ENCODE measurements at regions not wholly inside any gene's neighbourhood (a gene's known extent, or its start where the extent isn't known, plus 50 kb on each side); places are given as distances from the start of the nearest gene placed in this dataset.
A peak's percentile ranks its signal among the peaks of the same experiment; 100 is the strongest.
"Not testable (repeated sequence)": the region's sequence is repeated elsewhere in the genome, so short reads cannot be mapped to it uniquely, and the experiment has no call there.

GRCh38 chr13:70613295-70613694 lies 505.0 kb upstream of the KLHL1 start:
- no peak for DNase-seq

DNA sequence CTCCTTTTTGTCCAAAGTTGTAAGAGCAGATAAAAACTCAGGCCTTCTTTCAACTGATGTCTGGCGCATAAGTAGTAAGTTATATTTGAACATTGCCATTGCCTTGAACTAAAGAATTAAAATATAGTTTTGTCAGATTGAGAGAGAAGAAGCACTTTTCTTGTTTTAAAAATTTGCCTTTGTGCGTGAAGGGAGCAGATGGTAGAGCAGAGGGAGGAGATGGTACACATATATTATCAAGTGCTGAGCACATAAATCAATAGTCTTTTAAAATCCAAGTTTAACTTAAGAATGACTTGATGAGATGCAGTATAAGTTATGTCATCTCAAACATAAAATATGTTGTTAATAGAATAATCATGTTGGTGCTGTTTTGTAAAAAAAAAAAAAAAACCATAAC lies 504.6 kb upstream of the KLHL1 start:
- DNase-seq = no peak

DNA sequence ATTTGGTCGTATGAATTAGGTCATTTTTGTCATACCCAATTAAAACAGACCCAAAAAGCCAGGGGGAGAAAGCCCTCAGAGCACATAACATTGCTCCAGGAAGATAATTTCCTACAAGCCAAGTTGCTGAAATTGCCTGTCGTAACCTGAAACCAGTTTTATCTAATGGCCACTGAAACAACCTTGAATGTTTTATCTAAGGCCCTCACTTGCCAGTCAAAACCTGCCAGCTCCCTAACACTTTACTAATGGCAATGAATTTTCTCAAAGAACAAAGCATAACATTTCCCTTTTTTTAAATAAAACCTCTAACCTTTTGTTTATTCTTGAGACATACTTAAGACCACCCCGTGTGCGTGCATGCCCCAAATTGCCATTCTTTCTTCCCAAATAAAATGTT lies 496.2 kb upstream of the KLHL1 start:
- no peak for DNase-seq

GRCh38 chr13:70593716-70594115 lies 485.5 kb upstream of the KLHL1 start:
- no peak for DNase-seq

DNA sequence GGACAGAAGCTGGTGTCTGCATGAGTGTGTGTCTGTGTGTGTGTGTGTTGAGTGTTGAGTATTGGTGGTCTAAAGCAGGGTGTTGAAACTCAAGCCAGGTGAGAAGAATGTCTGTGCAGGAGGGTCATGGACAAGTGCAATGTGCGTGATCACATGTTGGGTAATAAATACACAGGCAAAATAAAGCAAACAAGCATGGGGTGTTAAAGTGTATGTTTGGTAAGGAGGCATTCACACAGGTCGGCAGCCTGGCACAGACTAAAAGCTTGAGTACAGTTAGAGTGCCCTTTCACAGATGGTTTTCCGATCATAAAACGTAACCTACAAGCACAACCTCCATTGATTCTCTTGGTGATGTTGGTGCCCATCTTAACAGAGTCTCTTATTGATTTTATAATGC lies 476.9 kb upstream of the KLHL1 start:
- no peak for DNase-seq

DNA sequence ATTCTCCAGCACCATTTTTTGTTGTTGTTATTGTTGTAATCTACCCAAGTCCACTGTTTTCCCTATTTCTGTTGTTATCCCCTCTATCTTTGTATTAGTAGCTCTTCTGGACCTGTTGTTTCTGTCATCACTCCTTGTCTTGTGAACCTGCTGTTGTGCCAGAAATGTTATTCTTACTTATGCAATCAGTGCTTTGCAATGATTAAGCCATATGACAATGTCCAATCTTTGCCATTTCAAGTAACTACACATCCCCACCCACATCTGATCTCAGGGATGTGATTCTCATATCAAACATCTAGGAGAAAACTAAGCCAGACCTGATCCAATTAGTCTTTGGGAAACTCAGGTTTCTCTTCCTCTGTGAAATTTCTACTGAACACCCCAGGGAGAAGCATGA lies 472.6 kb upstream of the KLHL1 start:
- DNase-seq = no peak

DNA sequence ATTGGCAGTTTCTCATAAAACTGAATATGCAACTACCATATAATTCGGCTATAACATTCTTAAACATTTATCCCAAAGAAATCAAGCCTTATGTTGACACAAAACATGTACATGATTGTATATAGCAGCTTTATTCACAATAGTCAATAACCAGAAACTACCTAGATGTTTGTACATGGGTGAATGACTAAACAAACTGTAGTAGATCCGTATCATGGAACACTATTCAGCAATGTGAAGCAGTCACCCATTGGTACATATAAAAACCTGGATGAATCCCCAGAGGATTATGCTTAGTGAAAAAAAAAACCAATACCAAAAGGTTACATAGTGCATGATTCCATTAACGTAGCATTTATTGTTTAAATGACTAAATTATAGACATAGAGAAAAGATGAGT lies 471.7 kb upstream of the KLHL1 start:
- DNase-seq = no peak

GRCh38 chr13:70571221-70571620 lies 463.0 kb upstream of the KLHL1 start:
- no peak for DNase-seq

- peak in 1 of 2 experiments; percentile 17 for DNase-seq
Observed at GRCh38 chr13:70568571-70568970, 460.3 kb upstream of the KLHL1 start.

- no peak for DNase-seq
Observed at GRCh38 chr13:70544706-70545105, 436.5 kb upstream of the KLHL1 start.

DNA sequence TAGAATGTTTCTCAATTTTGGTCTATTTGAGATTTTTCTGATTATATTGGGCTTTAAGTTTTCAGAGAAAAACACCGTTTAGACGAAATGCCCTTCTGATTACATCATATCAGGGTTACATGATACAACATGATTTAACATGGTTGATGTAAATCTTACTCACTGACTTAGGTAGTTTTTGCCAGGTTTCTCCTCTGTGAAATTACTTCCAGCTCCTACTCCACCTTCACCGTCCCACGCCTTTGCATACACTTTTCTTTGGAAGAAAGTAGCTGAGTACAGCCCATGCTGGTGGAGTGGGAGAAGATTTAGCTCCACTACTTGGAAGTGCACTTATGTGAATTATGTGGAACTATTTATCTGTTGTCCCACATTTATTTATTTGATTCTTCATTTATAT lies 433.2 kb upstream of the KLHL1 start:
- no peak for DNase-seq

- DNase-seq = no peak
Observed at GRCh38 chr13:70534466-70534865, 426.2 kb upstream of the KLHL1 start.

GRCh38 chr13:70529652-70530051 lies 421.4 kb upstream of the KLHL1 start:
- DNase-seq = no peak

GRCh38 chr13:70527599-70527998 lies 419.3 kb upstream of the KLHL1 start:
- DNase-seq = no peak

DNA sequence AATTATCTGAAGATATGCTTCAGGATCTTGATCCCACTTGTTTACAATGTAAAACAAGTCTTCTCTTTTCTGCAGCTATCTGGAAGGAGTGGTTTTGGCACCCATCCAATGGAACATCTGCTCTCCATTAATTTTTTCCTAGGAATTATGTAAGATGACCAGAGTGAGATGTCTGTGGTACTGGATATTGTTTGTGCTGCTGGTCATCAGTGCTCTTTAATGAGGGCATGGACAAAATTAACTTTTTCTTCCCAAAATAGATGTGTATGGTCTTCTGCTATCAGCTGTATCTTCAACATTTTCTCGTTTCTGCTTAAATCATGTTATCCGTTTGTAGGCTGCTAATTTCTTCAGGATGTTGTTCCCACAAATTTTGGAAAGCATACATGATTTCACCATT lies 415.4 kb upstream of the KLHL1 start:
- no peak for DNase-seq

GRCh38 chr13:70520275-70521036 lies 412.2 kb upstream of the KLHL1 start:
- no peak for DNase-seq

DNA sequence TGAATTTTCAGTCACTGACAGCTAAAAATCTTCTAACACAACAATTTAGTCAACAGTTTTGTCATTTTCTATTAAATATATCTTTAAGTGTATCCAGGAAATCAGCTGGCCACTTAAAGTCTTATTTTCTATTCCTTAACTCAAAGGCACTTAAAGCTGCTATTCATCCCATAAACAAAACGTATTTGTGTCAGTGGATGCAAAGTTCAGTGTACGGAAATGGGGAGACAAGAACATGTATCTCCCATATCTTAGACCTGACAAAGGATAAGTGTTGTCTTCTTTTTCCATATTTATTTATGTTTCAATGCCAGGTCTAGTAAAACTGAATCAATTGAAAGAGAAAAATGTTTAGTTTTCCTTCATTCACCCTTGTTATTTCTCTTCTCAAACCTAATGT lies 409.8 kb upstream of the KLHL1 start:
- DNase-seq = no peak

- no peak for DNase-seq
Observed at GRCh38 chr13:70516226-70516625, 408.0 kb upstream of the KLHL1 start.

DNA sequence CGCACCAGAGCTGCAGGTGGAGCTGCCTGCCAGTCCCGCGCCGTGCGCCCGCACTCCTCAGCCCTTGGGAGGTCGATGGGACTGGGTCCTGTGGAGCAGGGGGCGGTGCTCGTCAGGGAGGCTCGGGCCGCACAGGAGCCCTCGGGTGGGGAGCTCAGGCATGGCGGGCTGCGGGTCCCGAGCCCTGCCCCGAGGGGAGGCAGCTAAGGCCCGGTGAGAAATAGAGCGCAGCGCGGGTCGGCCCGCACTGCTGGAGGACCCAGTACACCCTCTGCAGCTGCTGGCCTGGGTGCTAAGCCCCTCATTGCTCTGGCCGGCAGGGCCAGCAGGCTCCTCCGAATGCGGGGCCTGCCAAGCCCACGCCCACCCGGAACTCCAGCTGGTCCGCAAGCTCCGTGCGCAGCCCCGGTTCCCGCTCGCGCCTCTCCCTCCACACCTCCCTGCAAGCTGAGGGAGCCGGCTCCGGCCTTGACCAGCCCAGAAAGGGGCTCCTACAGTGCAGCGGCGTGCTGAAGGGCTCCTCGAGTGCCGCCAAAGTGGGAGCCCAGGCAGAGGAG lies 403.7 kb upstream of the KLHL1 start:
- not testable (repeated sequence) for DNase-seq

DNA sequence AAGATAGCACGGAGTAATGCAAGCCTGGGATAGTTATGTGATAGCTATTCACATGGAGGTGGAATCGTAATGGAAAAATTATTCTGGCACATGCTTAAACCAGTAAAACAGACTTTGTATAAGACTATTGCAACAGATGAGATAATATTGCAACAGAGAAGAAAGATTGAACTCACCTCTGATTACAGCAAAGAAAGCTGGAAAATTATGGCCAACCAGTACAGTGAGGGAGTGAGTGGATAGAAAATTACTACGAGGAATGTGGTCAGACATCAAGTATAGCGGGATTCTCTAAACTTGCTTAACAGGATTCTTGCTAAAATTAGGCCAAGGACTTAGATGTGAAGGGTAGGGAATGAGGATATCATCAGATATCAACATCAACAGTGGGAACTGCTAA lies 397.6 kb upstream of the KLHL1 start:
- DNase-seq = no peak

GRCh38 chr13:70502944-70503343 lies 394.7 kb upstream of the KLHL1 start:
- no peak for DNase-seq

DNA sequence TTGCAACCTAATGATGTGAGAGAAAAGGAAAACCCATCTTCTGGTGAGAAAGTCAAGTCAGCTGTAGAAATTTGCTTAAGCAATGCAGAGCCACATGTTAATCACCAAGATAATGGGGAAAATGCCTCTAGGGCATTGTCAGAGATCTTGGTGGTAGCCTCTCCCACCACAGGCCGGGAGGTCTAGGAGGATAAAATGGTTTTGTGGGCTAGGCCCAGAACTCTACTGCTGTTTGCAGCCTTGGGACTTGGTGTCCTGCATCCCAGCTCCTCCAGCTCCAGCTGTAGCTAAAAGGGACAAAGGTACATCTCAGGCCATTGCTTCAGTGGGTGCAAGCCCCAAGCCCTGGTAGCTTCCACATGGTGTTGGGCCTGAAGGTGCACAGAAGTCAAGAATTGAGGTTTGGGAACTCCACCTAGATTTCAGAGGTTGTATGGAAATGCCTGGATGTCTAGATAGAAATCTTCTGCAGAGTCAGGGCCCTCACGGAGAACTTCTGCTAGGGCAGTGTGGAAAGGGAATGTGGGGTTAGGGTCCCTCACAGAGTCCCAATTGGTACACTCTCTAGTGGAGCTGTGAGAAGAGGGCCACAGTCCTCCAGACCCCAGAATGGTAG lies 382.2 kb upstream of the KLHL1 start:
- no peak for DNase-seq

DNA sequence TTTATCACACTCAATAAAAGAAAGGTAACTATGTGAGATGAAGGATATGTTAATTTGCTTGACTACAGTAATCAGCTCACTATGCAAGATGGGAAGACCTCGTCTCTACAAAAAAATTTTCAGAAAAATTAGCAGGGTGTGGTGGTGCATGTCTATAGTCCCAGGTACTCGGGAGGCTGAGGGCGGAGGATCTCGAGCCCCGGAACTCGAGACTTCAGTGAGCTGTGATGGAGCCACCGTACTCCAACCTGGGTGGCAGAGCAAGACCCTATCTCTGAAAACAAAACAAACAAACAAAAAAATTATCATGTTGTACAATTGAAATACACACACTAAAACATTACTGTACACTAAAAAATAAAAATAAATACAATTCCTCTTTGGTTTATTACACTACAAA lies 376.7 kb upstream of the KLHL1 start:
- no peak for DNase-seq

GRCh38 chr13:70483599-70484276 lies 375.5 kb upstream of the KLHL1 start:
- no peak for DNase-seq

Data from NCI-H1930 (cell line).